Activated naive CD4-positive, alpha-beta T cell treated with anti-CD3 and anti-CD28 coated beads, Interleukin-2, amount 10 ng/mL, durations not matched to agents 7 days and 5 days (primary cell): ENCODE measurements at regions not wholly inside any gene's neighbourhood (a gene's known extent, or its start where the extent isn't known, plus 50 kb on each side); places are given as distances from the start of the nearest gene placed in this dataset.

Experiments used
- CTCF ChIA-PET: fragments of 350-600 bp; sonication (Branson Sonifier 250); formaldehyde crosslinking; loops from one replicate; lab custom pipeline; 2021; ENCODE audit warnings: antibody characterized with exemption; lab: Charles Lee
- DNase-seq: peaks from one replicate; pipeline ENCODE4 v3.0.0-alpha.2; 2020
- H3K27ac Mint-ChIP-seq: one replicate; pipeline ENCODE4 v1.8.0; 2021; ENCODE audit warnings: mild to moderate bottlenecking, moderate library complexity, mixed read lengths
- H3K27me3 Mint-ChIP-seq: one replicate; pipeline ENCODE4 v1.8.0; 2021; ENCODE audit warnings: mild to moderate bottlenecking, mixed read lengths
- H3K36me3 Mint-ChIP-seq: one replicate; pipeline ENCODE4 v1.8.0; 2021; ENCODE audit warnings: mixed read lengths
- H3K4me1 Mint-ChIP-seq: one replicate; pipeline ENCODE4 v1.8.0; 2021; ENCODE audit warnings: mixed read lengths
- H3K4me3 Mint-ChIP-seq: one replicate; pipeline ENCODE4 v1.8.0; 2021; ENCODE audit warnings: mild to moderate bottlenecking, moderate library complexity, mixed read lengths
- H3K9me3 Mint-ChIP-seq: one replicate; pipeline ENCODE4 v1.8.0; 2021; ENCODE audit warnings: mixed read lengths

DNA sequence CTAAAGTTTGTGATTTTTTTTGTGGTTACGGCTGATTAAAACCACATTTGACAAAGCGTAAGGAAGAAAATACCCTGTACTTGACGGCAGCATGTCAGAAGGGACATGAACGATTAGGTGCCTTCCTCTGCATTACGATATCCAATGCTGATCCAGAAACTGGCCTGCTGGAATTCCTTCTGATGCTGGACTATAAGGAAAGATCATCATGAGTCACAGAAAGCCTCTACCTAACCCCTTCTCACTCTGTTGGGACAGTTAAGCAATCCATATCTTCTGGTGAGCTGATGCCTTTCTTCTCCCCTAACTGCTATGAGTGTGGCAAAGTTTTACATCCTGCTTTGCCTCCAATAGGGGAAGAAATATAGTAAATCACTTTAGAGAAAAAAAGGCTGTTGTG lies 78.4 kb upstream of the PAPPA start:
- H3K36me3 Mint-ChIP-seq: no peaks in the 10 kb centered on the region
- CTCF ChIA-PET: no interaction called here
- peaks cover 2% of the 10 kb centered on the region for H3K9me3 Mint-ChIP-seq
- no peak overlapping the region for H3K27ac Mint-ChIP-seq
- H3K27me3 Mint-ChIP-seq: no peaks in the 10 kb centered on the region
- no peaks in the 10 kb centered on the region for H3K4me1 Mint-ChIP-seq
- no peak overlapping the region for H3K4me3 Mint-ChIP-seq
- DNase-seq: no peak

DNA sequence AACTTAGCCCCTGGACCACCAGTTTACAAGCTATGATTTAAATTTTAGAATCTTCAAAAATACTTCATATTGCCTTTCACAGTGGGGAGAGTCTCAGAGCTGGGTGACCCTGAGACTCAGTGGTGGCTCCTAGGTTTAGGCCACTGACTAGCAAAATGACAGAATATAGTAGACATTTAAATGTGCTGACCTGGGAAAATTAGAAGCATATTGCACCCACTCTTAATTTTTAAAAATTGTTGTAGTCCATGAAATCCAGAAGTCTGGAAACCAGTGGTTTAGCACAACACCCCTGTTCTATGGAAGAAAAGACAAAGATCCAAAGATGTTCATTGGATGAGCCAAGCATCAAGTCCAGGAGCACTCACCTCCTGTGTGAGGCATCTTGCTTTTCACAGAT lies 75.0 kb upstream of the PAPPA start:
- Mint-ChIP-seq H3K9me3 (no peaks in the 10 kb centered on the region), H3K27me3 (no peaks in the 10 kb centered on the region), H3K4me3 (no peak overlapping the region), H3K36me3 (no peaks in the 10 kb centered on the region), H3K4me1 (no peaks in the 10 kb centered on the region), H3K27ac (no peak overlapping the region)
- no peak for DNase-seq
- CTCF ChIA-PET: no interaction called here

DNA sequence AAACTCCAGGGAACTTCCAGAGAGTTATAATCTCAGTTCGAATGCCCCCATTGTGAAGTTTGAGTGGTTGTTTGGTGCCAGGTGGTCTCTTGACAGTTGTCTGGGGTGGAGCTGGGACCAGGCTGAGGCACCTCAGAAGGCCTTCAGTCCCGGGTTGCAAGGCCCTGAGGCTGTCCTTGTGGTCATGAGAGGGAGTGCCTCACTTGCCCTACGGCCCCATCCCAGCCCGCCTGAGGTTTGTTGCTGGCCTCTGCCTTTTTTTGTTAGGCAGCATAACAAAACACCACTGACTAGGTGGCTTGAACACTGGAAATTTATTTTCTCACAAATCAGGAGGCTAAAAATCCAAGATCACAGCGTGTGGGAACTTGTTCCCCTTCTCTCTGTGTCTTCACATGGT lies 73.0 kb upstream of the PAPPA start:
- no peaks in the 10 kb centered on the region for H3K36me3 Mint-ChIP-seq
- no peaks in the 10 kb centered on the region for H3K4me1 Mint-ChIP-seq
- H3K27me3 Mint-ChIP-seq: no peaks in the 10 kb centered on the region
- no peak for DNase-seq
- no peaks in the 10 kb centered on the region for H3K9me3 Mint-ChIP-seq
- CTCF ChIA-PET: no interaction called here
- H3K27ac Mint-ChIP-seq: no peak overlapping the region
- no peak overlapping the region for H3K4me3 Mint-ChIP-seq

DNA sequence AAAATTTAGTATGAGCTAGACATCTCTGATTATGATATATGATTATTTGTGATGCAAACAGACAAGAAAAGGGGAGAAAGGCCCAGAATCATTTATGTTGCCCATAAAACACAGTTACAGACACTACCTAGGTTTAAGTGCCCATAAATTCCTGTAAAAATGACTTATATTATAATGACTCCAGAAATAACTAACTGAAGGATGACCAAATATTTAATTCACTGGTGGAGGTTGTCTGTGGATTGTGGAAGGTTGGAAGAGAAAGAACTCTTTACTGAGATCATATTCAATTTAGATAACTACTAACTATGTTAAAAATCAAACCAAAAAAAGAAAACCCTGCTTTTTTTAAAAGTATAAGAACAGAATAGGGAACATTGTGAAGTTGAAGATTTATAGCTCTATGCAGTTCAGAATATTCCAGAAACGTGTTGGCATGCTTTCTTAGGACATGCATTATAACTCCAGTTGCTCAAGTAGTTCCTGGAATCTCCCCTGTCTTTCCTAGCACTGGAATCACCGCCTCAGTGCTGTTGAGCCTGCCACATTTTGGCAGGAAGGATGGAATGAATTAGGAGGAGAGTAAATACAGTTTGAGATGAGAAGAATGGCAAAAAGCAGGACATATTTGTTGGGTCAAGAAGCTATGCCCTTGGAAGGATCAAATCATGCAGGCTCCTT lies 72.0 kb upstream of the PAPPA start:
- H3K4me3 Mint-ChIP-seq: no peak overlapping the region
- no peaks in the 10 kb centered on the region for H3K27me3 Mint-ChIP-seq
- H3K9me3 Mint-ChIP-seq: no peaks in the 10 kb centered on the region
- no peaks in the 10 kb centered on the region for H3K36me3 Mint-ChIP-seq
- no peak for DNase-seq
- CTCF ChIA-PET: no interaction called here
- no peaks in the 10 kb centered on the region for H3K4me1 Mint-ChIP-seq
- H3K27ac Mint-ChIP-seq: no peak overlapping the region

DNA sequence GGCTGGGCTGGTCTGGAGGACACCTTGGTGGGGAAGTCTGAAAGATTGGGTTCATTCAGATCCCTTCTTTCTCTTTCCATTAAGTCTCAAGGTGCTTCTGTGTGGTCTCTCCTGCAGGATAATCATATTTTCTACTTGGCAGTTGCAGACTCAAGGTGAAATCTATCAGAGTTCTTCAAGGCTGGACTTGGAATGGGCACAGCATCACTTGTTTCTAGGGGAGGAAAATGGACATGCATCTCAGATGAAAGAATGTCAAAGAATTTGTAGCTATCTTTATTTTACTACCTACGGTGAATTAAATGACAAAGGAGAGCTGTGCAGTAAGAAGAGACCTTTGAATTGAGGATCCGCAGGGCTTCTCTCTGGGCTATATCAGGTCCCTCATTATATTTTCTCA lies 69.8 kb upstream of the PAPPA start:
- Mint-ChIP-seq H3K4me3 (no peak overlapping the region), H3K36me3 (no peaks in the 10 kb centered on the region), H3K27ac (no peak overlapping the region), H3K4me1 (no peaks in the 10 kb centered on the region), H3K27me3 (no peaks in the 10 kb centered on the region), H3K9me3 (no peaks in the 10 kb centered on the region)
- DNase-seq: no peak
- CTCF ChIA-PET: interaction anchor here (0.6 kb wide), 1 partner anchor 69 kb away, joined by 4 read pairs; no protein-coding TSS in a partner anchor

DNA sequence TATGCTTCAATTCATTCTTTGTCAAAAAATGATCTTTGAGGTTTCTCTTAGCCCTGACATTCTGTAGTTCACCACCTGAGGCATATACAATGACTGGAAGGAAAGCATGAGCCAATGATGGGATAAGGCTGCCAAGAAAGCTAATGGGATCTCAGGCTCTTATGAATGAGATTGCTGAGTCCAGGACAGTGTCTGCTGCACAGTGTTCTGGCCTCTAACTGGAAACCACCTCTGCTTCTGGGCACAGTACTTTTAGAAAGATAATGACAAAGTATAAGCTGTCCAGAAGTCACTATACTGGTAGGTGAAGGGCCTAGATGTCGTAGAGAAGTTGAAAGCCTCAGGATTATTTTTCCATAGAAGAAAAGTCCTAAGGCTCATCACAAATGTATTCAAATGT lies 69.1 kb upstream of the PAPPA start:
- H3K27ac Mint-ChIP-seq: no peak overlapping the region
- CTCF ChIA-PET: no interaction called here
- H3K36me3 Mint-ChIP-seq: no peaks in the 10 kb centered on the region
- no peaks in the 10 kb centered on the region for H3K4me1 Mint-ChIP-seq
- H3K27me3 Mint-ChIP-seq: no peaks in the 10 kb centered on the region
- no peaks in the 10 kb centered on the region for H3K9me3 Mint-ChIP-seq
- H3K4me3 Mint-ChIP-seq: no peak overlapping the region
- DNase-seq: no peak

DNA sequence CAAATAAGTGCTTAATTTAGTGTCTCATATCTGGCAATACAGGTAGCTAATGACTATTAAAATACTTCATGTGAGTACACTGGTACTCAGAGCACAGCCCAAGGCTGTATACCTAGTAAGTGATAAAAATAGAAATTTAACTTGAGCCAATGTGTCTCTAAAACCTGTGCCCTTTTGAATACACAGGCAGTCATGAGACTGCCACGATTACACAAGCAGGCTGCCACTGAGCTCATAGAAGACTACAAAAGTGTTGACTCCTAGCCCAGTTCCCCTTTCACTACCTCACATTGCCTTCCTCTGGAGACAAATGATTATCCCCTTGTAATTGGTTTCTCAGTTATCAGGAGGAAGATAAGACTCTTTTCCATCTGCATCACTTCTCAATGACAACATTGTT lies 66.3 kb upstream of the PAPPA start:
- H3K36me3 Mint-ChIP-seq: no peaks in the 10 kb centered on the region
- no peaks in the 10 kb centered on the region for H3K27me3 Mint-ChIP-seq
- DNase-seq: no peak
- H3K4me3 Mint-ChIP-seq: no peak overlapping the region
- CTCF ChIA-PET: no interaction called here
- H3K9me3 Mint-ChIP-seq: no peaks in the 10 kb centered on the region
- H3K27ac Mint-ChIP-seq: no peak overlapping the region
- H3K4me1 Mint-ChIP-seq: no peaks in the 10 kb centered on the region

DNA sequence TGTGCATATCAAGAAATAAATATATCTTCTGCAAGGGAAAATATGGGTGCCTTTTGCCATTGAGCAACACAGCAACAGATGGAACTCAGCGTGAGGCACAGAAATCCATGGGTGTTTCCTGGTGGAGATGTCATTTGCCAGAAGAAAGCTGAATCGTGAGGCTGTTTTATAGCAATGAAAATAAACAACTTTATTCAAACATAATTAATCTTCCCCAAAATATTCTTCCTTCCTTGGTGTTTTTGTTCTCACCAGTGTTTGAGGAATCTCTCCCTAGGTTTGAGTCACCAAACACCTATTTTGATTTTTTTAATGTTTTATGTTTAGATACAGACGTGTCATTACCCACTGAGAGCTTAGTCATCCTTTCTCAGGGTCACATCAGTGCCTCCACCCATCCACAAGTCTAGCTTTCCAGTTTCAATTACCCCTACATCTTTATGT lies 65.8 kb upstream of the PAPPA start:
- Mint-ChIP-seq H3K27me3 (no peaks in the 10 kb centered on the region), H3K4me3 (no peak overlapping the region), H3K27ac (no peak overlapping the region), H3K9me3 (no peaks in the 10 kb centered on the region), H3K36me3 (no peaks in the 10 kb centered on the region), H3K4me1 (no peaks in the 10 kb centered on the region)
- CTCF ChIA-PET: no interaction called here
- no peak for DNase-seq

DNA sequence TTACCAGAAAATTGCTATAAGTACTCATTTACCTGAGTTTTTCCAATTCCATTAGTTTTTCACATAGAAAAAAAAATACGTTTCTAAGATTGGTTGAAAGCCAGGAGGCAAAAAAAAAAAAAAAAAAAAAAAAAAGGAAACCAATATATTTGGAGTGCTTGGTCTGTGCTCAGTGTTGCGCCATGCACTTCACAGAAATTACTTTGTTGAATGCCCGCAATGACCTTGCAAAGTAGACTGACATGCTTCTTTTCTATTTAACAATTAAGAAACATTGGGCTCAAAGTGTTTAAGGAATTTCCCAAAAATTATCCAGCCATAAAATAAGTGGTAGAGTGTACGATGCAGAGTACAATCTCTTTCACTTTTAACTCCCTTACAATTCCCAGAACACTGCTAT lies 65.2 kb upstream of the PAPPA start:
- CTCF ChIA-PET: no interaction called here
- H3K27ac Mint-ChIP-seq: no peak overlapping the region
- DNase-seq: no peak
- no peaks in the 10 kb centered on the region for H3K27me3 Mint-ChIP-seq
- no peaks in the 10 kb centered on the region for H3K36me3 Mint-ChIP-seq
- no peak overlapping the region for H3K4me3 Mint-ChIP-seq
- H3K4me1 Mint-ChIP-seq: no peaks in the 10 kb centered on the region
- no peaks in the 10 kb centered on the region for H3K9me3 Mint-ChIP-seq

DNA sequence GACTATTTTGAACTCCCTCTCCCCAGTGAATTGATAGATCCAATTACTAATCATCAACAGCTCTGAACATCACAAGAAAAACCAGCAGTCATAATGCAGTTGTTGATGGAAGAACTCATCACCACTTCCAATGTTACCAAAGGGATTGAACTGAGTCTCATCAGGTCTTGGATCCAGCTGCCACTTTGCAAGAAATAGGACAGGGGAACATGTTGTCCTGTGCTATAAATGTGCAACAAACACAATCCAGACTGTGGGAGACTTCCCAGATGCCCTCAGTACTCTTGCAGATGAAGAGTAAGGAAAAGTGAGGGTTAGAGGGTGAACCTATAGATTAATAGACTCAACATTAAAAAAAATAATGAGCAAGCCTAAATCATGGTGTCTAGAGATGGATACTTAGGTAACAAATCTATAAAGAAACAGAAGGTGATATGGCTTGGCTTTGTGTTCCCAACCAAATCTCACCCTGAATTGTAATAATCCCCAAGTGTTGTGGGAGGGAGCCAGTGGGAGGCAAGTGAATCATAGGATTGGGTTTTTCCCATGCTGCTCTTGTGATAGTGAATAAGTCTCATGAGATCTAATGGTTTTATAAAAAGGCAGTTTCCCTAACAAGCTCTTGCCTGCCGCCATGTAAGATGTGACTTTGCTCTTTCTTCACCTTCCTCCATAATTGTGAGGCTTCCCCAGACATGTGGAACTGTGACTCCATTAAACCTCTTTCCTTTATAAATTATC lies 63.4 kb upstream of the PAPPA start:
- no peaks in the 10 kb centered on the region for H3K4me1 Mint-ChIP-seq
- no peak overlapping the region for H3K4me3 Mint-ChIP-seq
- no peaks in the 10 kb centered on the region for H3K9me3 Mint-ChIP-seq
- no peak overlapping the region for H3K27ac Mint-ChIP-seq
- CTCF ChIA-PET: no interaction called here
- no peaks in the 10 kb centered on the region for H3K27me3 Mint-ChIP-seq
- DNase-seq: no peak
- no peaks in the 10 kb centered on the region for H3K36me3 Mint-ChIP-seq

DNA sequence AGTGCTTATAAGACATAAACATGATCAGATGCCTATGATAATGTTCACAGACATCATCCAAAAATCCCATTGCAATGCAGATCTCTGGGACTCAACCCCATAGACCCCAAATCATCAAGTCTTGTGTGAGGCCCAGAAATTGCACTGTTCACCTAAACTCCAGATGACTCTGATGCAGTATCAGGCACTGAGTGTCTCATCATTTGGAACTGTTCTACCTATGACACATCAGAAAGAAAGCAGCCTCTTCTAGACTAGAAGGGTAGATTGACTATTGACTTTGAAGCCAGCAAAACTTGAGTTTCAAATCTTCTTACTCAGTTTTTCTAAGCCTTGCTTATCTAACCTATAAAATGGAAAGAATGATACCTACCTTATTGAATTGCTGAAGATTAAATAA lies 58.7 kb upstream of the PAPPA start:
- Mint-ChIP-seq H3K36me3 (no peaks in the 10 kb centered on the region), H3K9me3 (no peaks in the 10 kb centered on the region), H3K27ac (no peak overlapping the region), H3K4me3 (no peak overlapping the region), H3K27me3 (no peaks in the 10 kb centered on the region), H3K4me1 (no peaks in the 10 kb centered on the region)
- CTCF ChIA-PET: no interaction called here
- DNase-seq: no peak

DNA sequence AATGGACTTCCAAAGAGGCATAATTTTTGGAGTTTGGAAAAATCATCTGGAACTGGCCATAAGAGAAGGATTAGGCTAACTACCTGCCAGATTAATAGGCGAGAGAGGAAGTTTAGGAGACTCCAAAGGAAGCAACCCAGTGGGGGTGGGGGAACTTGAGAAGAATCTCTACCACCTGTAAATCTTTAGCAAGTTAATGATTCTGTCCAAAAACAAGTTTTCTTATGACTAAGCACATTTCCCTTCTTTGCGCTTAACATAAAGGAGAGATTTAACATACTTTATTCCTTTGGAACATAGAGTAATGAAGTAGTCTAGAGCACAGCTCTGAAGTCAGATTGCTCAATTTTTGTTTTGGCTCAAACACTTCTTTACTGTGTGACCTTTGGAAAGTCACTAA lies 58.2 kb upstream of the PAPPA start:
- Mint-ChIP-seq H3K4me3 (no peak overlapping the region), H3K36me3 (no peaks in the 10 kb centered on the region), H3K9me3 (no peaks in the 10 kb centered on the region), H3K27me3 (no peaks in the 10 kb centered on the region), H3K27ac (no peak overlapping the region), H3K4me1 (no peaks in the 10 kb centered on the region)
- CTCF ChIA-PET: no interaction called here
- no peak for DNase-seq

DNA sequence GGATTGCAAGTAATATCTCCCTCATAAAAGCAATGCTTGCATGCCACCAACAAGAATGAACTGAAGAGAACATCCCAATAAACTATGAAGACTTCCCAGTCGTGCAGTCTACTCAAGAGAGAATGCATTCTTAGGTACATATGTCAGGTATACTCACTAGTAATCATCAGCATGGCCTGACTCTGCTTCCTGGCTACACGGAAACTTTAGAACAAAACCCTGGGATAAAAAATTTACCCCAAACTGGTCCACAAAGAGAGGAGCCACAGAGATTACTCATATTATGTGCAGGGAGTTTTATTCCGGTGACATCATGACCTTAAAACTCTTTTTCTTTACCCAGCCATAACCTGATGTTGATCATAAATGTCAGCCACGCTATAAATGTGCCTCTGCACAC lies 57.5 kb upstream of the PAPPA start:
- CTCF ChIA-PET: no interaction called here
- no peaks in the 10 kb centered on the region for H3K27me3 Mint-ChIP-seq
- H3K9me3 Mint-ChIP-seq: no peaks in the 10 kb centered on the region
- H3K4me1 Mint-ChIP-seq: no peaks in the 10 kb centered on the region
- no peaks in the 10 kb centered on the region for H3K36me3 Mint-ChIP-seq
- H3K4me3 Mint-ChIP-seq: no peak overlapping the region
- H3K27ac Mint-ChIP-seq: no peak overlapping the region
- DNase-seq: no peak

DNA sequence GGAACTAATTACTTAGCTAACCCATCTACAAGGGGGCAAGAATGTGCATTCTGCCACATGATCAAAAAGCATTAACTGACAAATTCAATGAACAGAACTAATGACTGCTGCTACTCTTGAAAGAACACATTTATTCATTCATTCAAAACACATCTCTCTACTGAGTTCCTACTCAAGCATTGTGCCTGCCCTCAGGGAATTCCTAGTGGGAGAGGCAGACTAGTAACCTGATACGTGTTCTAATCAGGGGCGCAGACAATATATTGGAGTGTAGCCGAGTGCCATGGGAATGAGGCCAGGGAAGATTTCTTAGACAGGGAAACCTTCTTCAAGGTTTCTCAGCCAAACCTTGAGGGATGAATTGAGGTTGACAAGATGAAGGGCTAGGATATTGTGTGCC lies 56.7 kb upstream of the PAPPA start:
- CTCF ChIA-PET: no interaction called here
- no peak overlapping the region for H3K27ac Mint-ChIP-seq
- H3K9me3 Mint-ChIP-seq: no peaks in the 10 kb centered on the region
- H3K36me3 Mint-ChIP-seq: no peaks in the 10 kb centered on the region
- no peak overlapping the region for H3K4me3 Mint-ChIP-seq
- H3K4me1 Mint-ChIP-seq: no peaks in the 10 kb centered on the region
- no peaks in the 10 kb centered on the region for H3K27me3 Mint-ChIP-seq
- DNase-seq: no peak

DNA sequence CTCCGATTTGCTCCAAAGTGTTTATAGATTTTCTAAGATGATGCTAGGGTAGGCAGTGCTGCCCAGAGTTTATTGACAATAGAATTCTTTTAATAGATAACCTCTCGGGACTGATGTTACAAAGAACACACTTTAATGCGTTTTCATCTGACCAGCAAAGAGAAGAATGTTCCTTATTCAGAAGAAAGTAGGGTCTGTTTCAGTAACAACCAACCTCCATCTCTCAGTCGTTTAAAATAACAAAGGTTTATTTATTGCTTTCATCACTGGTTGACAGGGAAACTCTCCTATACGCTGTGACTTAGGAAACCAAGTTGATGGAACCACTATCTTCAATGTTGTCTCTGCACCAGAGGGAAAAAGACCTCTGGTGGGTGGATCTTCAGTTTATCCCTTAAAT lies 55.1 kb upstream of the PAPPA start:
- Mint-ChIP-seq H3K27ac (no peak overlapping the region), H3K9me3 (peaks cover 1% of the 10 kb centered on the region), H3K4me1 (no peaks in the 10 kb centered on the region), H3K36me3 (no peaks in the 10 kb centered on the region), H3K4me3 (no peak overlapping the region), H3K27me3 (no peaks in the 10 kb centered on the region)
- CTCF ChIA-PET: no interaction called here
- no peak for DNase-seq
